LNCAP (cell line): ENCODE measurements at regions not wholly inside any gene's neighbourhood (a gene's known extent, or its start where the extent isn't known, plus 50 kb on each side); places are given as distances from the start of the nearest gene placed in this dataset.

Experiments used
- TF ChIP-seq, protein P1 (sequence below): fragments of 450-650 bp; IDR thresholded peaks from 2 replicates; pipeline ENCODE4 v1.5.1; 2017; ENCODE audit warnings: mild to moderate bottlenecking

DNA sequence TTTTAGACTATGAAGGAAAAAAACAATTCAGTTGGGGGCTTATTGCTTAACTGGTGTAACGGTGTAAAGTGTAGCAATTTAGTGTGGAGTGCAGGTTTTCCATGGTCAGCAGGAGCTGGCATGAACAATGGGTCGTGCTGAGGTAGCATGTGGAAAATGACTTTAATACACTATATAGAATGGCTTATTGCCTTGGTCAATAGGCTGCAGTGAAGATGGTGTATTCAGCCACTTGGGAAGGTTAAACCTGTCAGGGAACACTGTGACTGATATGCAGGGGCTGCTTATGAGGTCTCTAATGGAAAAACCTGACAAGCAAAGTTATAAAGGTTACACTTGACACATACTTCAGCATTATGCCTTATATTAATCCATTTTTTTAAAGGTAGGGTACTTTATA, 764.7 kb upstream of the ARRDC3 start:
- TF ChIP-seq, protein P1, sequence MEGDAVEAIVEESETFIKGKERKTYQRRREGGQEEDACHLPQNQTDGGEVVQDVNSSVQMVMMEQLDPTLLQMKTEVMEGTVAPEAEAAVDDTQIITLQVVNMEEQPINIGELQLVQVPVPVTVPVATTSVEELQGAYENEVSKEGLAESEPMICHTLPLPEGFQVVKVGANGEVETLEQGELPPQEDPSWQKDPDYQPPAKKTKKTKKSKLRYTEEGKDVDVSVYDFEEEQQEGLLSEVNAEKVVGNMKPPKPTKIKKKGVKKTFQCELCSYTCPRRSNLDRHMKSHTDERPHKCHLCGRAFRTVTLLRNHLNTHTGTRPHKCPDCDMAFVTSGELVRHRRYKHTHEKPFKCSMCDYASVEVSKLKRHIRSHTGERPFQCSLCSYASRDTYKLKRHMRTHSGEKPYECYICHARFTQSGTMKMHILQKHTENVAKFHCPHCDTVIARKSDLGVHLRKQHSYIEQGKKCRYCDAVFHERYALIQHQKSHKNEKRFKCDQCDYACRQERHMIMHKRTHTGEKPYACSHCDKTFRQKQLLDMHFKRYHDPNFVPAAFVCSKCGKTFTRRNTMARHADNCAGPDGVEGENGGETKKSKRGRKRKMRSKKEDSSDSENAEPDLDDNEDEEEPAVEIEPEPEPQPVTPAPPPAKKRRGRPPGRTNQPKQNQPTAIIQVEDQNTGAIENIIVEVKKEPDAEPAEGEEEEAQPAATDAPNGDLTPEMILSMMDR: no peak

DNA sequence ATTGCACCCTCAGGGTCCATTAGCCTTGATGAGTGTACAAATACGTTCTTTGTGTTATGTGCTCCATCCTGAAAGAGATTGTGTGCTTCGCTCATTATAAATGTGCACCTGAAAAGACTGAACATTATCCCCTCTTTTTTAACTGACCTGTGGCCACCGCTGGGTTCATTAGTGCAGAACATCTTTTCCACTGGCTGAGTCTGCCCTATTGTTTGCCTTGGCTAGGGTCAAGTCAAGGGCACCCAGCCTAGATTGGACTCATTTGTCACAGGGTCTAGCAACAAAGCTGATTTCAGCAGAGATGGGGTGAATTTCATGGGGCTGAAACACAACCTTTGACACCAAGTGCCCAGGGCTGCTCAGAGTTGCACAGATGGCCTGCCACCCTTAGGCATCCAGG, 764.1 kb upstream of the ARRDC3 start:
- TF ChIP-seq, protein P1: no peak

DNA sequence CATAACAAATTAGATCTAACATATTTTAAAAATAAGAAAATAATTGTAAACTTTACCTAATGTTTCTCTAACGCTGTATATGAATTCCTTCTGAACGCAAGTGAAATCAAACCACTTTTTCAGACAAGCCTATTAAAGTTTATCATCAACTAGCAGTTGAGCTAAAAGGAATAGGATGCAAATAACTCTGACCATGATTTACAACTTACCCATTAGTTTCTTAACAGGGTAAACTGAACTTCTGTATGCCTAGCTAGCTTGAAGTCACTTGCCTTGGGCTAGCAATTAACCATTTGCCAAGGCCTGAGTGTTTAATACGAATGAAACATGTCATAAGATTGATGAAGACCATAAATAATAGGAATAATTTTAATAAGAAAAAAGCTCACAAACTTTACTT, 762.7 kb upstream of the ARRDC3 start:
- TF ChIP-seq, protein P1: no peak

DNA sequence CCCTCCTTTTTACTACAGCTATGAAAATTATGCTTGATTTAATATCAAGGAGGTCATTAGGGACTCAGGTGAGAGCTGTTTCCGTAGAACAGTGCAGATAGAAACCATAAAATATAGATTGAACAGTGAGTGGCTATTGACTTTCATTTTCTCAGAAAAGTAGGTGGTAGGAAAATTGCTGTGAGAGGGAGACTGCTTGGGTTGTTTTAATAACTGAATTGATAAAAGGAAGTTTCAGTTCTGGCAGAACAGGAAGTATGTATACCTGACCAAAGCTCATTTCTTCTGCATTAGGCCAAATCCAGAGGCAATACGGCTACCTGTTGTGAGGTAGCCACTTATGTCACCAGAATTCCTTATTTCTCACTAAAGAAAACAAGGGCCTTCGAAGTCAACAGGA, 761.7 kb upstream of the ARRDC3 start:
- TF ChIP-seq, protein P1: no peak

DNA sequence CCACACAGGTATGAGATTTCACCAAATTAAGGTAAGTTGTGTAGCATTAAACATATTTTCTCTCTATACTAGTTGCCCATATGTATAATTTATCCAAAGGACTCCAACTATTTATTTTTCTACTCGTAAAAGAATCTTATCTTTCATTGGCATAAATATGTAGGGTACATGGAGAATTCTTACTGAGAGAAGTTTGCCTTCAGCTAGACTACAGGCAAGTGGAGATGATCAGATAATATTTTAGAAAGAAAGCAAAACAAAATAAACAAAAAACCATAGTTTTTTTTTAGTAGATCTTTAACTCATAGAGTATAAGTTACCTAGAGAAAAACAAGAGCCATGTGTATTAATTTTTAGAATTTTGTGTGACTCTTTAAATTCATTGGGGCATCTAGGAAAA, 743.1 kb upstream of the ARRDC3 start:
- TF ChIP-seq, protein P1: no peak

DNA sequence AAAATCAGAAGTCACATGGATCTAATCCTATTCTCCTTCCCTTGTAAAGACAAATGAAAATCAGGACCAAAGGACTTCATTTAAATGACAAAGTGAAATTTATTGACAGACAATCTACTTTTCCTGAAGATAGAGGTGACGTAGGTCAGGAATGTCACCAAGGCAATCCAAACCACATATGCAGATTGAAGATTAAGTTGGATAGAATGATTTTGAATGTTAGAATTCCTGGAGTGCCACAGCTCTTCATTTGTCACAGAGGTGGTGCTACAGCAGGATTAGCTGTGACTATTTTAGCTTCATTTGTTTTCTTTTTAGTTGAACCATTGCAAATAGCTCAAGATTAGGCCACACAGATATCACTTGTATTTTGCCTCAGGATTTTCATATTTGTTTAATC, 736.0 kb upstream of the ARRDC3 start:
- TF ChIP-seq, protein P1: no peak

DNA sequence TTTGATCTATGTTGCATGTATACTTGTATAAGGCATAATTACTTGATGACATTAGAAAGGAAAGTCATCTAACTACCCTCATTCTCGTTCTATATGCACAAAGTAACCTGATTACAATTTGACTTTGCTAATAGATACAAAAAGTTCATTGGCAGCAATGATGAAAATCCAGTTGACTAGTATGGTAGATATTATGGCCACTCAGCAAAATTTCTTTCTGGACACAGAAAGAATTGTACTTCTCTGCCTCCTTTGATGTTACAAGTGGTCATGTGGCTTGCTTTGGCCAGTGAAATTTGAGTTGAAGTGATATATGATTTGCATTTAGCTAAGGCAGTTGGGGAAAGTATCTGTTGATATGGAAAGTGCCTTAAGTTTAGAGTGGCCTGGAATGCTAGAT, 723.7 kb upstream of the ARRDC3 start:
- TF ChIP-seq, protein P1: no peak

DNA sequence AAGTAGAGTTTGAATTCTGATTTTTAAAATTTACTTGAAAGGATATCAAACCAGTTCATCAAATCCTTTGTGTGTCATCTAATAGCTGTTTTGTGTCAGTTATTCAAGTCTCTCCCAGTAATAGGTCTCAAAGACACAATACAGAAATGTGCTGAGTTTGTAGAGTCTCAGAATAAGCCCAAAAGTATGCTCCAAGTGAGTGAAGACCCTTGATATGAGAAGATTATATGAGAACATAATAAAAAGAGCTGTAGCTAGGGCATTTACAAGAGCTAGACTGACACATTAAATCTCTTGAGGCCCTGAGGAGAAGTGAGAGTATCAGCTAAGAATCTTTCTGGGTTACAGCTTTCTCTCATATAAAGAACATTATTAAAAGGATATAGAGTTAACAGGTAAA, 721.0 kb upstream of the ARRDC3 start:
- TF ChIP-seq, protein P1: no peak
